ENCODE measurements at regions not wholly inside any gene's neighbourhood (a gene's known extent, or its start where the extent isn't known, plus 50 kb on each side); places are given as distances from the start of the nearest gene placed in this dataset.

DNA sequence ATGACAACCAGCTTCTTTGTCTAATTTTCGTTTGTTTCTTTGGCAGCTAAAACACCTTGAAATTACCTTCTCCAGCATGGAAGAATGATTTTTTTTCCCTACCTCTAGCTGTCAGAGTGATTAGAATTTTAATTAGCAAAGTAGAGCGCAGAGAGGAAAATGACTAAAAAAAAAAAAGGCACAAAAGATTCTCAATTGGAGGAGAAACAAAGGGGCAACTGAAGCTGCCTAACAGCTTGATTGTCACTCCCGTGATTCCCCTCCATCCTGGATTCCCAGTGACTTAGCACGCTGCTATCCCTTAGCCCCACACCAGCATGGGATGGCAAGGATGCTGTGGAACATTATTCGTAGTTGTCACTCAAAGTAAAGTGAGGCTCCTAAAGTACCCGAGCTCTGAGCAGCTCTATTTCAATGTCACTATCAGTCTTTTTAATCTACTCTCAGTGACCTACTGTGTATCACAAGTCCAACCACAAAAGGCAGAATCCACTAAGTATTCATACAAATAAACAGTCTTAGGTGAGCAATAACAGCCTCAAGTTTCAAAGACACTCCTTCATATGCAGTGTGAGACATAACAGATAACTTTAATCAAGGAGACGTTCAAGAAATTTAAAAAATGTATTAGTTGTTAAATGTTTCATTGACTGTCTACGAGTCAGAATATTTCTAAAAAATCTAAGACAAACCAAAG lies 710.0 kb upstream of the GRAMD2B start:
- POLR2A ChIA-PET, result no interaction called here
- no peaks in the 10 kb centered on the region for H3K36me3 Mint-ChIP-seq (ENCODE audit: insufficient read depth, unreplicated experiment)

DNA sequence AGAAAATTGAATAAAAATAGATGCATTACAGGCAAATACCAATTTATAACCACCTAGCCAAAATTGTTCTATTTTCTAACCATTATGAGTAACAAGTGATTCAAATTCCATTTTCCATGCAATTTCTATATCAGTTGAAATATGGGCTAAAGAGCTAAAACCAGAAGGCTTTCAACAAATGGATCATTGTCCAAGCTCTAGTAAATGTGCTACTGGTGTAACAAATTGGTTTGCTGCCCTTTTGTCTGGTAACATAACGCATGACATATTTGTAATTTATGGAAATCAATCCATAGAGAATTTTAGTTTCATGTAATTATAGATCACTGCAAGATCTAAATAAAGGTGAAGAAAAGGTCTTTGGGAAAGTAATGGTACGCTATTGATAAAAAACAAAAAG lies 708.0 kb upstream of the GRAMD2B start:
- H3K27me3 Mint-ChIP-seq (ENCODE audit: insufficient read depth, unreplicated experiment), result no peaks in the 10 kb centered on the region
- H3K4me3 Mint-ChIP-seq (ENCODE audit: unreplicated experiment), result no peak overlapping the region
- H3K4me1 Mint-ChIP-seq (ENCODE audit: low read depth, unreplicated experiment), result peaks cover 23% of the 10 kb centered on the region
- intact Hi-C loops (cut with micrococcal nuclease; ENCODE audit: unreplicated experiment), result no loop called here
- TF ChIP-seq, protein P1, sequence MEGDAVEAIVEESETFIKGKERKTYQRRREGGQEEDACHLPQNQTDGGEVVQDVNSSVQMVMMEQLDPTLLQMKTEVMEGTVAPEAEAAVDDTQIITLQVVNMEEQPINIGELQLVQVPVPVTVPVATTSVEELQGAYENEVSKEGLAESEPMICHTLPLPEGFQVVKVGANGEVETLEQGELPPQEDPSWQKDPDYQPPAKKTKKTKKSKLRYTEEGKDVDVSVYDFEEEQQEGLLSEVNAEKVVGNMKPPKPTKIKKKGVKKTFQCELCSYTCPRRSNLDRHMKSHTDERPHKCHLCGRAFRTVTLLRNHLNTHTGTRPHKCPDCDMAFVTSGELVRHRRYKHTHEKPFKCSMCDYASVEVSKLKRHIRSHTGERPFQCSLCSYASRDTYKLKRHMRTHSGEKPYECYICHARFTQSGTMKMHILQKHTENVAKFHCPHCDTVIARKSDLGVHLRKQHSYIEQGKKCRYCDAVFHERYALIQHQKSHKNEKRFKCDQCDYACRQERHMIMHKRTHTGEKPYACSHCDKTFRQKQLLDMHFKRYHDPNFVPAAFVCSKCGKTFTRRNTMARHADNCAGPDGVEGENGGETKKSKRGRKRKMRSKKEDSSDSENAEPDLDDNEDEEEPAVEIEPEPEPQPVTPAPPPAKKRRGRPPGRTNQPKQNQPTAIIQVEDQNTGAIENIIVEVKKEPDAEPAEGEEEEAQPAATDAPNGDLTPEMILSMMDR (IDR thresholded peaks at IDR 0.05; ENCODE audit: insufficient read depth in 1 of 2, low read depth in 1 of 2, low read length in 1 of 2, severe bottlenecking in 1 of 2, unreplicated experiment in 1 of 2), result no peak
- no peak overlapping the region for H3K4me3 ChIP-seq (ENCODE audit: low read depth, low read length)
- peaks cover 42% of the 10 kb centered on the region for H3K4me1 ChIP-seq
- no peaks in the 10 kb centered on the region for H3K36me3 ChIP-seq (ENCODE audit: control insufficient read depth, insufficient read depth, low read length)
- H3K27ac Mint-ChIP-seq (ENCODE audit: unreplicated experiment), result no peak overlapping the region
- no peaks in the 10 kb centered on the region for H3K9me3 Mint-ChIP-seq (ENCODE audit: unreplicated experiment)
- CTCF ChIA-PET, result no interaction called here
- POLR2A ChIA-PET, result no interaction called here
- no peaks in the 10 kb centered on the region for H3K27me3 ChIP-seq (replicated peaks; ENCODE audit: control insufficient read depth, insufficient read depth, low read length)
- H3K9me3 ChIP-seq, result no peaks in the 10 kb centered on the region
- BruUV-seq (replicated peaks), result no TSS peak
- H3K36me3 Mint-ChIP-seq (ENCODE audit: insufficient read depth, unreplicated experiment), result no peaks in the 10 kb centered on the region
- DNase-seq, result no peak

More for the DNA sequence above, 710.0 kb upstream of the GRAMD2B start:
- TF ChIP-seq, protein P1 (IDR thresholded peaks at IDR 0.05; ENCODE audit: insufficient read depth in 1 of 2, low read depth in 1 of 2, low read length in 1 of 2, severe bottlenecking in 1 of 2, unreplicated experiment in 1 of 2), result no peak
- no peaks in the 10 kb centered on the region for H3K9me3 ChIP-seq
- H3K9me3 Mint-ChIP-seq (ENCODE audit: unreplicated experiment), result peaks cover 11% of the 10 kb centered on the region
- H3K36me3 ChIP-seq (ENCODE audit: control insufficient read depth, insufficient read depth, low read length), result no peaks in the 10 kb centered on the region
- intact Hi-C loops (cut with micrococcal nuclease; ENCODE audit: unreplicated experiment), result no loop called here
- no peaks in the 10 kb centered on the region for H3K27me3 Mint-ChIP-seq (ENCODE audit: insufficient read depth, unreplicated experiment)
- H3K27ac Mint-ChIP-seq (ENCODE audit: unreplicated experiment), result no peak overlapping the region
- CTCF ChIA-PET, result no interaction called here
- no peak overlapping the region for H3K4me3 ChIP-seq (ENCODE audit: low read depth, low read length)
- H3K27me3 ChIP-seq (replicated peaks; ENCODE audit: control insufficient read depth, insufficient read depth, low read length), result no peaks in the 10 kb centered on the region
- BruUV-seq (replicated peaks), result no TSS peak
- H3K4me1 ChIP-seq, result peaks cover 26% of the 10 kb centered on the region
- H3K4me3 Mint-ChIP-seq (ENCODE audit: unreplicated experiment), result no peak overlapping the region
- DNase-seq, result no peak
- peaks cover 23% of the 10 kb centered on the region for H3K4me1 Mint-ChIP-seq (ENCODE audit: low read depth, unreplicated experiment)

DNA sequence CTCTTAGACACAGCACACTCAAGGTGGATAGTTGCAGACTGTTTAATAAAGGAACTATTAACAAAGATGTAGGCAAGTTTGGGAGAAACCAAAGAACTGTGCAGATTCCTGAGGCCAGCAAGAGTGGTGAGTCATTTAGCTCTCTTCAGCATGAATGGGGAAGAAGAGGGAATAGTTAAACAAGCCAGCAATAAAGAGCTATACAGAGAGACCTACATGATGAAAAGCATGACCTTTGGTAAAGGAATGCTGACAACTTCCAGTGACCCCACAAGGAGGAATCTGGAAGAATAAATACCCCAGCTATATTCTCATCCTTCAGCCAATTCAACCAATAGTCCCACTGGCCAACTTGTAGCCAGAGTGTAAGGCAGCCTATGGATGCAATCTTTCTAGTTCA lies 706.0 kb upstream of the GRAMD2B start:
- ChIA-PET CTCF (interaction anchor here (0.8 kb wide), 1 partner anchor 17 kb away, joined by 3 read pairs; no protein-coding TSS in a partner anchor), POLR2A (interaction anchor here (1.1 kb wide), 1 partner anchor 17 kb away, joined by 7 read pairs; no protein-coding TSS in a partner anchor)
- no peaks in the 10 kb centered on the region for H3K27me3 Mint-ChIP-seq (ENCODE audit: insufficient read depth, unreplicated experiment)
- Histone ChIP-seq H3K4me1 (peaks cover 42% of the 10 kb centered on the region), H3K36me3 (ENCODE audit: control insufficient read depth, insufficient read depth, low read length) (no peaks in the 10 kb centered on the region), H3K4me3 (ENCODE audit: low read depth, low read length) (no peak overlapping the region), H3K27me3 (replicated peaks; ENCODE audit: control insufficient read depth, insufficient read depth, low read length) (no peaks in the 10 kb centered on the region), H3K9me3 (no peaks in the 10 kb centered on the region)
- TF ChIP-seq, protein P1 (IDR thresholded peaks at IDR 0.05; ENCODE audit: insufficient read depth in 1 of 2, low read depth in 1 of 2, low read length in 1 of 2, severe bottlenecking in 1 of 2, unreplicated experiment in 1 of 2), result no peak
- DNase-seq, result peak; percentile 37 to 56
- no TSS peak for BruUV-seq (replicated peaks)
- H3K9me3 Mint-ChIP-seq (ENCODE audit: unreplicated experiment), result no peaks in the 10 kb centered on the region
- H3K27ac Mint-ChIP-seq (ENCODE audit: unreplicated experiment), result peak overlapping the region; percentile 24
- peak overlapping the region; percentile 56 for H3K4me3 Mint-ChIP-seq (ENCODE audit: unreplicated experiment)
- no peaks in the 10 kb centered on the region for H3K36me3 Mint-ChIP-seq (ENCODE audit: insufficient read depth, unreplicated experiment)
- H3K4me1 Mint-ChIP-seq (ENCODE audit: low read depth, unreplicated experiment), result peaks cover 23% of the 10 kb centered on the region
- intact Hi-C loops (cut with micrococcal nuclease; ENCODE audit: unreplicated experiment), result loop anchor here (1.0 kb wide), 2 partner anchors 17 to 48 kb away; no protein-coding TSS in a partner anchor
